ENCODE measurements at regions not wholly inside any gene's neighbourhood (a gene's known extent, or its start where the extent isn't known, plus 50 kb on each side); places are given as distances from the start of the nearest gene placed in this dataset.
A peak's percentile ranks its signal among the peaks of the same experiment; 100 is the strongest.

- H3K36me3 ChIP-seq (ENCODE audit: control insufficient read depth, insufficient read depth, low read length), result no peaks in the 10 kb centered on the region
Observed at GRCh38 chr7:156549636-156550035, 90.9 kb upstream of the RNF32 start.

GRCh38 chr7:156547884-156548561 is 92.6 kb upstream of the RNF32 start:
- 100% methylated on average over 1 of the region's 20 CpGs for WGBS (ENCODE audit: insufficient coverage, low lambda C conversion rate)
- no peak for DNase-seq

More at GRCh38 chr7:156549636-156550035, 90.9 kb upstream of the RNF32 start:
- Histone ChIP-seq H3K27me3 (ENCODE audit: control insufficient read depth, insufficient read depth, low read length) (no peaks in the 10 kb centered on the region), H3K4me1 (ENCODE audit: control insufficient read depth, insufficient read depth, low read length) (peaks cover 8% of the 10 kb centered on the region), H3K27ac (ENCODE audit: low read length) (no peak overlapping the region), H3K9me3 (ENCODE audit: control insufficient read depth, low read depth, low read length) (peaks cover 9% of the 10 kb centered on the region), H3K4me3 (ENCODE audit: low read length) (no peak overlapping the region)
- 100% methylated on average over 1 of the region's 9 CpGs for WGBS (ENCODE audit: insufficient coverage, low lambda C conversion rate)
- DNase-seq, result no peak

GRCh38 chr7:156545979-156546378 is 94.6 kb upstream of the RNF32 start:
- Histone ChIP-seq H3K4me3 (ENCODE audit: low read length) (no peak overlapping the region), H3K4me1 (ENCODE audit: control insufficient read depth, insufficient read depth, low read length) (peaks cover 9% of the 10 kb centered on the region), H3K36me3 (ENCODE audit: control insufficient read depth, insufficient read depth, low read length) (no peaks in the 10 kb centered on the region), H3K27ac (ENCODE audit: low read length) (no peak overlapping the region), H3K9me3 (ENCODE audit: control insufficient read depth, low read depth, low read length) (peaks cover 12% of the 10 kb centered on the region), H3K27me3 (ENCODE audit: control insufficient read depth, insufficient read depth, low read length) (no peaks in the 10 kb centered on the region)
- WGBS (ENCODE audit: insufficient coverage, low lambda C conversion rate), result no CpG with 5 or more reads among the region's 9 CpGs
- DNase-seq, result no peak

More at GRCh38 chr7:156547884-156548561, 92.6 kb upstream of the RNF32 start:
- H3K27ac ChIP-seq (ENCODE audit: low read length), result no peak overlapping the region
- H3K36me3 ChIP-seq (ENCODE audit: control insufficient read depth, insufficient read depth, low read length), result no peaks in the 10 kb centered on the region
- H3K9me3 ChIP-seq (ENCODE audit: control insufficient read depth, low read depth, low read length), result peaks cover 12% of the 10 kb centered on the region
- H3K27me3 ChIP-seq (ENCODE audit: control insufficient read depth, insufficient read depth, low read length), result no peaks in the 10 kb centered on the region
- no peak overlapping the region for H3K4me3 ChIP-seq (ENCODE audit: low read length)
- peaks cover 9% of the 10 kb centered on the region for H3K4me1 ChIP-seq (ENCODE audit: control insufficient read depth, insufficient read depth, low read length)

- no peak overlapping the region for H3K4me3 ChIP-seq (ENCODE audit: low read length)
- peak; percentile 83 to 89 for DNase-seq
- H3K9me3 ChIP-seq (ENCODE audit: control insufficient read depth, low read depth, low read length), result peaks cover 12% of the 10 kb centered on the region
- peaks cover 9% of the 10 kb centered on the region for H3K4me1 ChIP-seq (ENCODE audit: control insufficient read depth, insufficient read depth, low read length)
- H3K27ac ChIP-seq (ENCODE audit: low read length), result peak overlapping the region; percentile 59
- no peaks in the 10 kb centered on the region for H3K36me3 ChIP-seq (ENCODE audit: control insufficient read depth, insufficient read depth, low read length)
- no peaks in the 10 kb centered on the region for H3K27me3 ChIP-seq (ENCODE audit: control insufficient read depth, insufficient read depth, low read length)
- no CpG with 5 or more reads among the region's 11 CpGs for WGBS (ENCODE audit: insufficient coverage, low lambda C conversion rate)
Observed at GRCh38 chr7:156544919-156545715, 95.5 kb upstream of the RNF32 start.

- 48% methylated on average over 2 of the region's 33 CpGs for WGBS (ENCODE audit: insufficient coverage, low lambda C conversion rate)
- no peak overlapping the region for H3K27ac ChIP-seq (ENCODE audit: low read length)
- no peaks in the 10 kb centered on the region for H3K36me3 ChIP-seq (ENCODE audit: control insufficient read depth, insufficient read depth, low read length)
- H3K4me1 ChIP-seq (ENCODE audit: control insufficient read depth, insufficient read depth, low read length), result peaks cover 9% of the 10 kb centered on the region
- H3K4me3 ChIP-seq (ENCODE audit: low read length), result no peak overlapping the region
- DNase-seq, result peak; percentile 19 to 37
- peaks cover 6% of the 10 kb centered on the region for H3K9me3 ChIP-seq (ENCODE audit: control insufficient read depth, low read depth, low read length)
- no peaks in the 10 kb centered on the region for H3K27me3 ChIP-seq (ENCODE audit: control insufficient read depth, insufficient read depth, low read length)
Observed at GRCh38 chr7:156543699-156544598, 96.6 kb upstream of the RNF32 start.

GRCh38 chr7:156540619-156541165 is 99.9 kb upstream of the RNF32 start:
- H3K27ac ChIP-seq (ENCODE audit: low read length), result no peak overlapping the region
- 100% methylated on average over 1 of the region's 7 CpGs for WGBS (ENCODE audit: insufficient coverage, low lambda C conversion rate)

GRCh38 chr7:156539999-156540398 is 100.6 kb upstream of the RNF32 start:
- 100% methylated on average over 1 of the region's 12 CpGs for WGBS (ENCODE audit: insufficient coverage, low lambda C conversion rate)
- no peak for DNase-seq

More at GRCh38 chr7:156540619-156541165, 99.9 kb upstream of the RNF32 start:
- no peaks in the 10 kb centered on the region for H3K27me3 ChIP-seq (ENCODE audit: control insufficient read depth, insufficient read depth, low read length)
- H3K36me3 ChIP-seq (ENCODE audit: control insufficient read depth, insufficient read depth, low read length), result no peaks in the 10 kb centered on the region
- peaks cover 9% of the 10 kb centered on the region for H3K4me1 ChIP-seq (ENCODE audit: control insufficient read depth, insufficient read depth, low read length)
- DNase-seq, result no peak
- H3K9me3 ChIP-seq (ENCODE audit: control insufficient read depth, low read depth, low read length), result peaks cover 6% of the 10 kb centered on the region
- H3K4me3 ChIP-seq (ENCODE audit: low read length), result no peak overlapping the region

GRCh38 chr7:156537006-156537405 is 103.6 kb upstream of the RNF32 start:
- Histone ChIP-seq H3K36me3 (ENCODE audit: control insufficient read depth, insufficient read depth, low read length) (no peaks in the 10 kb centered on the region), H3K27ac (ENCODE audit: low read length) (no peak overlapping the region), H3K9me3 (ENCODE audit: control insufficient read depth, low read depth, low read length) (peaks cover 3% of the 10 kb centered on the region), H3K4me1 (ENCODE audit: control insufficient read depth, insufficient read depth, low read length) (no peaks in the 10 kb centered on the region), H3K27me3 (ENCODE audit: control insufficient read depth, insufficient read depth, low read length) (no peaks in the 10 kb centered on the region), H3K4me3 (ENCODE audit: low read length) (no peak overlapping the region)
- DNase-seq, result no peak
- WGBS (ENCODE audit: insufficient coverage, low lambda C conversion rate), result 100% methylated on average over 1 of the region's 5 CpGs

More at GRCh38 chr7:156539999-156540398, 100.6 kb upstream of the RNF32 start:
- H3K4me3 ChIP-seq (ENCODE audit: low read length), result no peak overlapping the region
- peaks cover 4% of the 10 kb centered on the region for H3K4me1 ChIP-seq (ENCODE audit: control insufficient read depth, insufficient read depth, low read length)
- H3K36me3 ChIP-seq (ENCODE audit: control insufficient read depth, insufficient read depth, low read length), result no peaks in the 10 kb centered on the region
- H3K27ac ChIP-seq (ENCODE audit: low read length), result no peak overlapping the region
- no peaks in the 10 kb centered on the region for H3K27me3 ChIP-seq (ENCODE audit: control insufficient read depth, insufficient read depth, low read length)
- peaks cover 6% of the 10 kb centered on the region for H3K9me3 ChIP-seq (ENCODE audit: control insufficient read depth, low read depth, low read length)

- DNase-seq, result no peak
- Histone ChIP-seq H3K27me3 (ENCODE audit: control insufficient read depth, insufficient read depth, low read length) (no peaks in the 10 kb centered on the region), H3K9me3 (ENCODE audit: control insufficient read depth, low read depth, low read length) (peaks cover 3% of the 10 kb centered on the region), H3K4me3 (ENCODE audit: low read length) (no peak overlapping the region), H3K27ac (ENCODE audit: low read length) (no peak overlapping the region), H3K4me1 (ENCODE audit: control insufficient read depth, insufficient read depth, low read length) (no peaks in the 10 kb centered on the region), H3K36me3 (ENCODE audit: control insufficient read depth, insufficient read depth, low read length) (no peaks in the 10 kb centered on the region)
- 100% methylated on average over 3 of the region's 9 CpGs for WGBS (ENCODE audit: insufficient coverage, low lambda C conversion rate)
Observed at GRCh38 chr7:156534925-156535324, 105.6 kb upstream of the RNF32 start.

- no CpG with 5 or more reads among the region's 9 CpGs for WGBS (ENCODE audit: insufficient coverage, low lambda C conversion rate)
Observed at GRCh38 chr7:156533964-156534363, 106.6 kb upstream of the RNF32 start.

More at GRCh38 chr7:156533964-156534363, 106.6 kb upstream of the RNF32 start:
- Histone ChIP-seq H3K36me3 (ENCODE audit: control insufficient read depth, insufficient read depth, low read length) (no peaks in the 10 kb centered on the region), H3K27ac (ENCODE audit: low read length) (no peak overlapping the region), H3K9me3 (ENCODE audit: control insufficient read depth, low read depth, low read length) (no peaks in the 10 kb centered on the region), H3K27me3 (ENCODE audit: control insufficient read depth, insufficient read depth, low read length) (no peaks in the 10 kb centered on the region), H3K4me3 (ENCODE audit: low read length) (no peak overlapping the region), H3K4me1 (ENCODE audit: control insufficient read depth, insufficient read depth, low read length) (no peaks in the 10 kb centered on the region)
- no peak for DNase-seq
